ENCODE measurements at regions not wholly inside any gene's neighbourhood (a gene's known extent, or its start where the extent isn't known, plus 50 kb on each side); places are given as distances from the start of the nearest gene placed in this dataset.

- no peak for DNase-seq (ENCODE audit: low read depth in 2 of 2)
These were observed 293.5 kb upstream of the AKR1E2 start for GRCh38 chr10:4532467-4532866.

DNA sequence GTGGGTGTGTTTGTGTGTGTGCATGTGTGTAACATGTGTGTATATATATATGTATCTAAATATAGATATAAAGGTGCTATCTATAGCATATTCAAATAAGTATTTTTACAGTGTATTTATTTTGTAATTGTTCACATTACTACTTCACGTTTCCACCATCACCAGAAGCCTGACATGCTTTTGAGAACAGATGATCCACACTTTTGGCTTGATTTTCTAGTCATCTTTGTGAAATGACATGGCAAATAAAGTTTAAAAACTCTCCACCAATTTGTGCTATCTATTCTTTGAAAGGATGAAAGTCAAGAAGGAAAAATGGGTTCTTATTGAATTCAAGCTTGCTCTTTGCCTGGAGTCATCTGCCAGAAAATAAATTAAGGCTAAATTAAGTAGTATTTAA, 294.0 kb upstream of the AKR1E2 start:
- no peak for DNase-seq (ENCODE audit: low read depth in 2 of 2)

- DNase-seq (ENCODE audit: low read depth in 2 of 2): no peak
These were observed 296.7 kb upstream of the AKR1E2 start for GRCh38 chr10:4529266-4529665.

- no peak for DNase-seq (ENCODE audit: low read depth in 2 of 2)
These were observed 298.6 kb upstream of the AKR1E2 start for GRCh38 chr10:4527281-4527970.

DNA sequence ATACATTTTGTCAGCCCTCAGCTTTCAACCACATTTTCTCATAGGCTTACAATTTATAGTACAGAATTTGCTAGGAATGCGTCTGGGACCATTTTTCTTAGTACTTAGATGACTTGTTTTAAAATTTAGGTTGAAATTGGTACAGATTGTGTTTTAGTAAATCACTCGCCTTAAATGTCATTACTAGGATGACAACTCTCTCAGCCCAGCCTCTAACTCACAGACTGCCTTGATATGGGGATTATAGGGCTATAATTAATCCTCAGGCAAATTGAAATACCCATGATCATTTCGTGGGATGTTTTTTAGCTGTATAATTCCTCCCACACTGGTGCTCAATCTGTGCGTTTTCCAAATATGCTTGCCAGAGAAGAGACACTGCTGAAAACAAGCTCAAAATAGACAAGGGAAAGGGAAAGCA, 299.7 kb upstream of the AKR1E2 start:
- no peak for DNase-seq (ENCODE audit: low read depth in 2 of 2)

- DNase-seq (ENCODE audit: low read depth in 2 of 2): no peak
These were observed 300.9 kb upstream of the AKR1E2 start for GRCh38 chr10:4525103-4525502.

DNA sequence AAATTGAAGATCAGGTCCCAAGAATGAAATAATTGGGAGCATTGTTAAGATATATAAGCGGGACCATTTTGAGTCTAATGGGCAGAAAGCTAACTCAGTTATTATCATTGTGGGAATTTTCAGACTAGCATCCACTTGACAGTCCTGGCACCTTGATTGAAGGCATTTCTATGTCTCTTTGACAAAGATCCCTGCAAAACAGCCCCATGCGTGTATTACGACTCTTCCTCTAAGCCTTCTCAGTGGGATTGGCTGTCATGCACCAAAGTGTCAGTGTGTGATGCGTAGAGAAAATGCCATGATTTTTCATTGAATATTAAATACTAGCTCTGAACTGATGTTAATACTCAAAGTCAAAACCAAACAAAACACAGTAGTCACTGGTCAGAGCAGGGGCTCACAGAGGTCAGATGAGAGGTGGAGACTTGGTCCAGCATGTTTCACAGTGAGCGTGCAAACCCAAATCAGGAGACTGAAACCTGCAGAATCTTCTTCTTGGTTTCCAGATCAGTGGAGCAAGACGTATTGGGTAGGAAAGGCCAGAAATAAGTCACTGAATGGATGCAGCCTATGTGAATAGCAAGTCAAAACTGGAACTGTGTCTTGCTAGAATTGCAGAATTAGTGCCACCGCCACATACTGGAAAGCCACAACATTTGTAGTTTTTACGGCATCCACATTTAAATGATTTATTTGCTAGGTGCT, 303.6 kb upstream of the AKR1E2 start:
- DNase-seq (ENCODE audit: low read depth in 2 of 2): no peak

DNA sequence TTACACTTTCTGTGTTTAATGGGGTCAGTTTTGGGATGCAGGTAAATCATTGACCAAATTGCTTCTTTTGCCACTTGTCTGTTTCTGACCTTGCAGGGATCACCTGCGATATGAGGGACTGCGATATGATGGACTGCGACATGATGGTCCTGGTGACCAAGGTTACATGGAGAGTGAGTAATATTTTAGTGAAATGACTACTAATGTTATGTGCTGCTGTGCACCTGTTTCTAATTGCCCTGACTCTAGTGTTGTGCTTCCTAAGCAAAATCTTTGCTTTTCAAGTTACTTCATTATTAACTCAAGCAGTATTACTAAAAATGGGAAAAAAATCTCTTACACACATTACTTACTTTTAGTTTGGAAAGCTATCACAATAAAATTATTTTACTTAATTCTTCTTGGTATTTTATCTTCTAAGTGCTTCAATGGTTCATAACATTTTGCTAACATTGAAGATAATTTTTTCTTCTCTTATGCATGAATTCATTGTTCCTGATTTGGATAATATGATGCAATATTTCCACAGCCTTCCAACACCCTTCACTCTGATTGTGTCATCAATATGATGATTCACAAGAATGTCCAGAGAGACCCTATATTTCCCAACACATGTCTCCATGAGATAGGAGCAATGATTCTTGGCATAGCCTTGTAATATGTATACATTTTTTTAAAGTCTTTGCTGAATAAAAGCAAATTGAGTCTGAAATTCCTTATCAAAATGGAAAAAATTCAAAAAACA, 306.2 kb upstream of the AKR1E2 start:
- DNase-seq (ENCODE audit: low read depth in 2 of 2): no peak

DNA sequence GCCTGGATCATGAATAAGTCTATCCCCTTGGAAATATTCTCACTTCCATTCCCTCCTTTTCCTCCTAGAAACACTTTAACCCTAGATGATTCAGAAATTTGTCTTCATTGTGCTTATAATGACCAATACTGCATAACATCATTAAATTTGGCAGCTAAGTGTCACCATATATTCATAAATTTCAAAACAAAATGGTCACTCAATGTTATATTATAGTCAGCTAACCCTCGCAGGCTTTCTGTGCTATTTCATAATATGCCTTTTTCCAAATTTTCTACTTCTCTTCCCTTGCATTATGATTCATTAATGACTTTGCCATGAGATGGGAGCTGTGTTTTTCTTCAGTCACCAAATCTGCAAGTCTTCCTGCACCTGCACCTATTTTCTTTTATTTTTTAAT, 308.3 kb upstream of the AKR1E2 start:
- DNase-seq (ENCODE audit: low read depth in 2 of 2): no peak

GRCh38 chr10:4515721-4516120, 310.3 kb upstream of the AKR1E2 start:
- DNase-seq (ENCODE audit: low read depth in 2 of 2): no peak

GRCh38 chr10:4514445-4515108, 311.4 kb upstream of the AKR1E2 start:
- no peak for DNase-seq (ENCODE audit: low read depth in 2 of 2)

DNA sequence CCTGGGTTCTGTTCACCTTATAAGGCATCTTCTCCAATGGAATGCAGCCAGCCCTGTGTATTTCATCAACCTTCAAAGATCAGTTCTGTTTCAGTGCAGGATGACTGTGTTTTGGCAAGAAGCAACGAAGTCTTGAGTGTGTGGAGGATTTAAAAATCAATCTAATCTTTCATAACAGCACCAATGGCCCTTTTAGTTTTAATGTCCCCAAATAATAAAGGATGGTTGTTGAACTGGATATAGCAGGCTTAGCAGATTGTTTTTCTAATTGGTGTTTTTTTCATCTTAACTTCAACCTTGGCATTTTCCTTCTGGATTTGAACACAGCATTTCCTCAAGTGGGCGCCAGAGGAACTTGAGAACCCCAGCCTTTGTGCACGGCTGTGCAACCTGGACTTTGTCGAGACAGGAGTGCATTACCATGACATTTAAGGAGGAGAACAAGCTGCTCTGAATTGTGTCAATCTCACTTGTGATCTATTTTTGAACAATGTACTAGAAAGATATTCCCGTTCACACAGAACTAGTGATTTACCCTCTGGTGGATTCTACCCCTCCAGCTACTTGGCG, 313.3 kb upstream of the AKR1E2 start:
- DNase-seq (ENCODE audit: low read depth in 2 of 2): no peak

DNA sequence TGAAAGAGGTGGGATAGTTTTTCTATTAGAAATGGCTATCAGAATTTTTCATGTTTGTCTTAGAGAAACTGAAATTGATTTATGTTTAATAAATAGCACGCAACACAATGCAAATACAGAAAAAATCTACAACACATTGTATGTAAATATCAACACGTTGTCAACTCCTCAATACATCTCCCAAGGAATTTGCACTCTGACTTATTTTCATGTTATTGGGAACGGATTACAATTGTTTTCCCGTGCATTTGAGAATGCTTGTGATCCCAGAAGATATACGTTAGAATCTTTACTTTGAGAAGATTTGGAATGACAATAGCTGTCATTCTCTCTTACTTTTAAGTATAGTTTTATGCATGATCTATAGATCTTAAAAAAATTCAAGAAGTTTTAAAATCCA, 313.8 kb upstream of the AKR1E2 start:
- DNase-seq (ENCODE audit: low read depth in 2 of 2): no peak

DNA sequence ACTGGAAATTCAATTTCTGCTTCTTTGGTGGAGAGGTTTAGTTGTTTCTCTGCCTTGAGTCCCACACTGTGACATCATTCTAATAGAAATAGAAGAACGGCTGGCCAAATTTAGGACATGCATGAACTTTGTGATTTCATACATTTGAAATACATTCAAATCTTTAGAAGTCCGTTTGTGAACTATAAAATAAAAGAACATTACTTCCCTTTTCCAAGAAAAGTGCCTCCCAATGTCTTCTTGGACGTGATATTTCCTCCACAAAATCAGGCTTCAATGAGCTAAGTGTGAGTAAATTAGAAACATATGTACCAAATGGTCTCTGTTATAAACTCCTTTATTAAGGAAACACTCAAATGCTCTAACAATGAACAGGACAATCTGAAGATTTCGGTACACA, 314.5 kb upstream of the AKR1E2 start:
- DNase-seq (ENCODE audit: low read depth in 2 of 2): no peak

DNA sequence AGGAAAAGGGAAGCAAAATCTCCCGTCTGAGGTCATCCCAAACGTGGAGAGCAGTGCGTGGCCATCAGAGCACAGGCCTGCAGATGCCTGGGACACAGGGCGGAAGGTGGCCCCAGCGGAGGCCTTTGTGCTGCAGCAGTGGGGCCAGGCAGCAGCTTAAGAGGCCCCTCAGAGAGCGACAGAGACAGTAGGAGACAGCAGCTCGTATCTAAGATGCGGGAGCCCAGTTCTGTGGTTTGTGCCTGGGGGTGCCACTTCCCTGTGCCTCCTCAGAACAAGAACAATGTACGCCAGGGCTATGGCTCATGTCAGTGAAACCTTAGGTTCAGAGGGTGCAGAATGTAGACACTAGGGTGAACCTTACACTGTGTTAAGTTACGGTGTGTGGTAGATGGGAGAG, 316.6 kb upstream of the AKR1E2 start:
- DNase-seq (ENCODE audit: low read depth in 2 of 2): no peak

DNA sequence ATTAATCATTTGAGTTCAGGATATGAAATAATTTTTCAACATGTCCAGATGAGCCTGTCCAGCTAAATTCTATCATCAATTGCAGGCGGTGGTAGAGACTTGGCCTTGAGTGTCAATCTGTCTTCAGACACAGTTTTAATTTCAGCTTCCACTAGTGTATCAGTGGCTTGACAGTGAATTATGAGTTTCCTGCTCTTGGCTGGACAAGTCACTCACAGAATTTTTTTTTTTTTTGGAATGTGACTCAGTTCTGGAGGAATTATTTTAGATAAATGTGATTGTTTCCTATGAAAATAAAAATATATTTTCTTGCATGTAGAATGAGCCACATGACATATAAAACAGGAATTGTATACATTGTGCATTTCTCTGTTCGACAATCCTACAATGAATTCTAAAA, 319.9 kb upstream of the AKR1E2 start:
- DNase-seq (ENCODE audit: low read depth in 2 of 2): no peak

DNA sequence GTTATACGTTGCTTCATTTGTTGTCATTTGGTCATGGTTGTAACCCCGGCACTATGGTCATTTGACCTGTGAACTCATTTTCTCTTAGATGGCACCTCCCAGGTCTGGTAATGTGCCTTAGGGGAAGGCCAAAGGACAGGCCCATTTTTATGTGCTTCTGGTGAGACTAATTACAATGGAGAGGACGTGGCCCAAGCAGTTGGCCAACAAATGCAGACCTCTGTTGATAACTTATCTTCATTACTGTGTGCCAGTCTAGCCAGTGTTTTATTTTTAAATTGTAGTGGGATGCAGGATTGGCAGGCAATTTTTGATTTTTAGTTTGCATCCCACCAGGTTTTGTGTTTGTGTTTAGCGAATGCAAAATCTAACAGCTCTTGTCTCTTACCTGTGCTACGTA, 321.5 kb upstream of the AKR1E2 start:
- no peak for DNase-seq (ENCODE audit: low read depth in 2 of 2)

DNA sequence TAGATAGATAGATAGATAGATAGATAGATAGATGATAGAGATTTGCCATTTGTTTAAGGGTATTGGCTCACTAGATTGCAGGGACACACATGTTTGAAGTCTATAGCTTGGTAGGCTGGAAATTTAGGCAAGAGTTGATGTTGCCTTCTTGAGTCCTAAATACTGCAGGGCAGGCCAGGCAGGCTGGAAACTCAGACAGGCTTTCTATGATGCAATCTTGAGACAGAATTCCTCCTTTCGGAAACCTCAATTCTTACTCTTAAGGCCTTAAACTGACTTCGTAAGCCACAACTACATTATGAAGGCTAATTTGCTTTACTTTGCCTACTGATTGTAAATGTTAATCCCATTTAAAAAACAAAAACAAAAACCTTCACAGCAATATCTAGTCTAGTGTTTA, 322.9 kb upstream of the AKR1E2 start:
- no peak for DNase-seq (ENCODE audit: low read depth in 2 of 2)

- DNase-seq (ENCODE audit: low read depth in 2 of 2): no peak
These were observed 324.7 kb upstream of the AKR1E2 start for GRCh38 chr10:4501306-4501705.

GRCh38 chr10:4498711-4499251, 327.2 kb upstream of the AKR1E2 start:
- DNase-seq (ENCODE audit: low read depth in 2 of 2): no peak

DNA sequence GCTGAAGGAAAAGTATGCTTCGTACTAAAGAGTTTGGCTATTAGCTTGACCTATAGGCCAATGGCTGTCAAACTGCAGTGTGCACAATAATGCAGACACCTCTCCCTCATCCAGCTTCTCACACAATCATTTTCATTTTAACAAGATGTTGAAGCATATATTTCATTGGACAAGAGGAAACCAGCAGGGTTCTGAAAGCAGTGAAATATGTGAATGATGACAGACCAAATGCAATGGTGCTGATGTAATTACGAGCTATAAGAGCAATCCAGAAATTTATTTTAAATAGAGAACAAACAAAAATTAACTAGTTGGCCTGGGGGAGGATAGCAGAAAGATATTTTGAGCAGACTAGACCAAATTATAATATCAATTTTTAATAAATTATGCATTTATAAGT, 331.5 kb upstream of the AKR1E2 start:
- no peak for DNase-seq (ENCODE audit: low read depth in 2 of 2)

DNA sequence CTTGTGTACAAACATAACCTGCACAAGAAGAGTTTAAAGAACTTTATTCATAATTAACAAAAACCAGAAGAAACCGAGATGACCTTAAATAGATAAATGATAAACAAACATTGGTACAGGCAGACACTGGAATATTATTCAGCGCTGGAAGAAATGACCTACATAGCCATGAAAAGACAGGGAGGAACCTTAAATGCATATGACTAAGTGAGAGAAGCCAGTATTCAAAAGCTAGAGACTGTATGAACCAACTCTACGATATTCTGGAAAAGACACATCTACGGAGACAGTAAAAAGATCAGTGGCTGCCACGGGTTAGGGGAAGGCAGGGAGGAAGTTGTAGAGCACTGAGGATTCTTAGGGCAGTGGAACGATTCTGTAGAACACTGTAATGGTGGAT, 333.8 kb upstream of the AKR1E2 start:
- DNase-seq (ENCODE audit: low read depth in 2 of 2): no peak

Measured in stimulated activated CD8-positive, alpha-beta memory T cell treated with anti-CD3 and anti-CD28 coated beads, Interleukin-7, amount 100 ng/mL, for 4 hours (primary cell).